Caco-2 (cell line): ENCODE measurements at regions not wholly inside any gene's neighbourhood (a gene's known extent, or its start where the extent isn't known, plus 50 kb on each side); places are given as distances from the start of the nearest gene placed in this dataset.

Experiments used
- BruUV-seq: library from RNA; stranded (reverse); fragments of 400-500 nt; replicated peaks from 2 replicates; lab custom pipeline; 2021; lab: Mats Ljungman, UMichigan
- CTCF ChIA-PET: fragments of 300-600 bp; sonication (Branson Sonifier 250); formaldehyde crosslinking; loops from one replicate; lab custom pipeline; 2022; ENCODE audit warnings: antibody characterized with exemption; lab: Charles Lee
- POLR2A ChIA-PET: fragments of 300-600 bp; sonication (Branson Sonifier 250); formaldehyde crosslinking; loops from one replicate; lab custom pipeline; 2022; ENCODE audit warnings: antibody characterized with exemption; lab: Charles Lee
- DNase-seq, 2 experiments: peaks; one replicate each; pipeline versions ENCODE4 v3.0.0 to v3.0.0-alpha.2; 2020 to 2022
- H3K27me3 ChIP-seq: replicated peaks from 2 replicates; pipeline ENCODE4 v1.6.0; 2011; ENCODE audit warnings: low read length; ENCODE audit not compliant: control insufficient read depth, insufficient read depth
- H3K36me3 ChIP-seq: 2 replicates; pipeline ENCODE4 v1.5.1; 2011; ENCODE audit warnings: low read length; ENCODE audit not compliant: control insufficient read depth, insufficient read depth
- H3K4me1 ChIP-seq: fragments of 250-450 bp; sonication (Bioruptor Pico); 2 replicates; pipeline ENCODE4 v1.5.1; 2020; ENCODE audit warnings: mild to moderate bottlenecking
- H3K4me3 ChIP-seq: 2 replicates; pipeline ENCODE4 v1.5.1; 2011; ENCODE audit warnings: low read depth, mild to moderate bottlenecking, control low read depth, low read length
- H3K9me3 ChIP-seq: fragments of 250-450 bp; sonication (Bioruptor Pico); 2 replicates; pipeline ENCODE4 v1.5.1; 2020; ENCODE audit warnings: mild to moderate bottlenecking, moderate library complexity
- H3K27ac Mint-ChIP-seq: one replicate; pipeline ENCODE4 v1.8.0; 2022; ENCODE audit warnings: mixed read lengths; ENCODE audit not compliant: unreplicated experiment
- H3K27me3 Mint-ChIP-seq: one replicate; pipeline ENCODE4 v1.8.0; 2022; ENCODE audit warnings: mixed read lengths; ENCODE audit not compliant: insufficient read depth, unreplicated experiment
- H3K36me3 Mint-ChIP-seq: one replicate; pipeline ENCODE4 v1.8.0; 2022; ENCODE audit warnings: mild to moderate bottlenecking, mixed read lengths; ENCODE audit not compliant: insufficient read depth, unreplicated experiment
- H3K4me1 Mint-ChIP-seq: one replicate; pipeline ENCODE4 v1.8.0; 2022; ENCODE audit warnings: low read depth, mixed read lengths; ENCODE audit not compliant: unreplicated experiment
- H3K4me3 Mint-ChIP-seq: one replicate; pipeline ENCODE4 v1.8.0; 2022; ENCODE audit warnings: mild to moderate bottlenecking, moderate library complexity, mixed read lengths; ENCODE audit not compliant: unreplicated experiment
- H3K9me3 Mint-ChIP-seq: one replicate; pipeline ENCODE4 v1.8.0; 2022; ENCODE audit warnings: mixed read lengths; ENCODE audit not compliant: unreplicated experiment
- CTCF ChIP-seq, 2 experiments: fragments of 200-600 bp in 1 of 2; IDR thresholded peaks; 1 replicate in 1 of 2; 2 replicates in 1 of 2; pipeline versions ENCODE4 v1.5.1 to v1.8.0; 2011 to 2022; ENCODE audit warnings: antibody characterized with exemption in 1 of 2, control low read depth in 1 of 2, inconsistent platforms in 1 of 2, low read depth in 1 of 2, low read length in 1 of 2, mild to moderate bottlenecking in 1 of 2, moderate library complexity in 1 of 2; ENCODE audit not compliant: insufficient read depth in 1 of 2, severe bottlenecking in 1 of 2, unreplicated experiment in 1 of 2
- intact Hi-C: fragments of 100-400 bp; cut with micrococcal nuclease; formaldehyde crosslinking; loops from one replicate; pipeline ENCODE4 v1.10.0; 2022; ENCODE audit not compliant: unreplicated experiment

GRCh38 chr7:47027695-47028240 lies 554.1 kb downstream of the TNS3 start:
- POLR2A ChIA-PET, result no interaction called here
- BruUV-seq, result no TSS peak

GRCh38 chr7:47026780-47027361 lies 555.0 kb downstream of the TNS3 start:
- Mint-ChIP-seq H3K27me3 (peaks cover 11% of the 10 kb centered on the region), H3K27ac (no peak overlapping the region), H3K36me3 (no peaks in the 10 kb centered on the region), H3K4me1 (no peaks in the 10 kb centered on the region), H3K4me3 (no peak overlapping the region), H3K9me3 (no peaks in the 10 kb centered on the region)
- intact Hi-C loops, result no loop called here
- Histone ChIP-seq H3K4me1 (no peaks in the 10 kb centered on the region), H3K27me3 (no peaks in the 10 kb centered on the region; the same call in 1 of the 2 replicates), H3K4me3 (no peak overlapping the region), H3K36me3 (no peaks in the 10 kb centered on the region), H3K9me3 (no peaks in the 10 kb centered on the region)
- CTCF ChIA-PET, result no interaction called here
- POLR2A ChIA-PET, result no interaction called here
- DNase-seq, result no peak
- no peak for TF ChIP-seq CTCF (IDR thresholded peaks at IDR 0.05; ENCODE audit: insufficient read depth in 1 of 2, low read depth in 1 of 2, low read length in 1 of 2, severe bottlenecking in 1 of 2, unreplicated experiment in 1 of 2)
- no TSS peak for BruUV-seq

More at GRCh38 chr7:47027695-47028240, 554.1 kb downstream of the TNS3 start:
- Mint-ChIP-seq H3K27ac (no peak overlapping the region), H3K4me1 (no peaks in the 10 kb centered on the region), H3K4me3 (no peak overlapping the region), H3K9me3 (no peaks in the 10 kb centered on the region), H3K36me3 (no peaks in the 10 kb centered on the region), H3K27me3 (peaks cover 14% of the 10 kb centered on the region)
- no peak for DNase-seq
- Histone ChIP-seq H3K4me3 (no peak overlapping the region), H3K36me3 (no peaks in the 10 kb centered on the region), H3K4me1 (no peaks in the 10 kb centered on the region), H3K9me3 (no peaks in the 10 kb centered on the region), H3K27me3 (no peaks in the 10 kb centered on the region; the same call in 1 of the 2 replicates)
- CTCF ChIA-PET, result interaction anchor here (0.7 kb wide), 1 partner anchor 64 kb away, joined by 4 read pairs; no protein-coding TSS in a partner anchor
- intact Hi-C loops, result no loop called here
- TF ChIP-seq CTCF (IDR thresholded peaks at IDR 0.05; ENCODE audit: insufficient read depth in 1 of 2, low read depth in 1 of 2, low read length in 1 of 2, severe bottlenecking in 1 of 2, unreplicated experiment in 1 of 2), result no peak

GRCh38 chr7:47024991-47025390 lies 556.9 kb downstream of the TNS3 start:
- Mint-ChIP-seq H3K4me3 (no peak overlapping the region), H3K4me1 (no peaks in the 10 kb centered on the region), H3K9me3 (no peaks in the 10 kb centered on the region), H3K27ac (no peak overlapping the region), H3K27me3 (peaks cover 5% of the 10 kb centered on the region), H3K36me3 (no peaks in the 10 kb centered on the region)
- ChIA-PET POLR2A (no interaction called here), CTCF (no interaction called here)
- Histone ChIP-seq H3K4me3 (no peak overlapping the region), H3K27me3 (no peaks in the 10 kb centered on the region; the same call in 1 of the 2 replicates), H3K4me1 (no peaks in the 10 kb centered on the region), H3K9me3 (no peaks in the 10 kb centered on the region), H3K36me3 (no peaks in the 10 kb centered on the region)
- no peak for TF ChIP-seq CTCF (IDR thresholded peaks at IDR 0.05; ENCODE audit: insufficient read depth in 1 of 2, low read depth in 1 of 2, low read length in 1 of 2, severe bottlenecking in 1 of 2, unreplicated experiment in 1 of 2)
- no peak for DNase-seq
- no TSS peak for BruUV-seq
- intact Hi-C loops, result loop anchor here (5.0 kb wide), 1 partner anchor 293 kb away; no protein-coding TSS in a partner anchor
